GM18505 (cell line): ENCODE measurements at regions not wholly inside any gene's neighbourhood (a gene's known extent, or its start where the extent isn't known, plus 50 kb on each side); places are given as distances from the start of the nearest gene placed in this dataset.

Source experiments
- ATAC-seq: cut with Tn5 transposase; IDR thresholded peaks from one replicate; pipeline ENCODE4 v1.9.1; 2021; ENCODE audit not compliant: unreplicated experiment
- POLR2A ChIP-seq: IDR thresholded peaks from 4 replicates; pipeline ENCODE4 v1.6.1; 2011; ENCODE audit warnings: borderline replicate concordance; ENCODE audit not compliant: insufficient read depth, insufficient read length; ENCODE audit errors: extremely low read depth

DNA sequence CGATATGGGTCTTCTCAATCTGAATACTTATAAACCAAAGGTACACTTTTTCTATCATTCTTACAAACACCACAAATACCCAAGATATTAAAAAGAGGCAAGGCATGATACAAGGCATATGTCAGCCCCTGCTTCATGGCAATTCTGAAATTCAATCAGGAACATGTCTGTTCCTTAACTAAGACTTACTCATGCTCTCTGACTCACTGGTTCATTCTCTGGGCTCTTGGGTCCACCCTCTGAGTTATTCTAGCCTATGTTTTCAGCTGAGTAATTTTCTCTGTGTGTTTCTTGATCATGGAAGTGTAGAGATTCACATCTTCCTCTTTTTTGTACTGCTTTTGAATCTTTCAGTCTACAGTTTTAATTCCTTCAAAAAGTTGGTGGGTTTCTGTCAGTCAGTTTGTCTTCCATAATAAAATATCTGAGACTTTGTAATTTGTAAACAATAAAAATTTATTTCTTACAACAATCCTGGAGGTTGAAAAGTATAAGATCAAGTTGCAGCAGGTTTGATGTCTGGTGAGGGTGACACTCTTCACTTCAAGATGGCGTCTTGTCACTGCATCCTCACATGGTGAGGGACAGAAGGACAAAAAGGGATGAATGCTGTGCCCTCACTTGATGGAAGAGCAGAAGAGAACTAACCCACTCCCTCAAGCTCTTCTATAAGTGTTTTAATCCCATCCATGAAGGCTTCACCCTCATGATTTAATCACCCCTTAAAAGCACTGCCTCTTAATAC lies 211.7 kb downstream of the FAM76B start:
- ATAC-seq: no peak
- no peak for TF ChIP-seq POLR2A

DNA sequence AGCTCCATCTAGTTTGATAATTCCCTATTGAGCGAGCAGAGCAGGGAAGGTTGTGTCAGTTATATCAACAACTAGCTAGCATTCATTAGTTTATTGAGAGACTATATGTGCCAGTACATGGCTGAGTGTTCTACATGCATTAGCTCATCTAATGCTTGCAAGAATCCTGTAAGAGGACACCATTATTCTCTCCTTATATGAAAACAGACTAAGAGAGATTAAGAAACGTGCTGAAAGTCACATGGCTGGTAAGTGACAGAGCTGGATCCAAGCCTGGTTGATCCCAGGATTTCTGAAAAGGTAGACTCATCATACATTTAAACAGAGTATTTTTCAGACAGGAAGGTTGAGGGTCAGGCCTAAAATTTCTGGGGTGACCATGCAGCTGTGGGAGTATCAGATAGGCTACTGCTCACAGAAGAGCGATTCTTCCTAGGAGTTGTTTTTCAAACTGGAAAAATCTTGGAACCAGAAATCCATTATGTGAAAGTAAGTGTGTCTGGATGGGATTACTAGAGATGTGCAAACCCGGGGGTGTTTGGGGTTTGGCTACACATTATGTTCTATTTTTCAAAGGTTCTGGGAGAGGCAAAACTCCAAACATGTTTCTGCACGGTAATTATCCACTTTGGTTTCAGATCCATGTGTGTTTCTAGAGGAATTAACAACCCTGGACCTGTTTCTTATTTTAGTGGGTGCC lies 213.3 kb downstream of the FAM76B start:
- ATAC-seq: no peak
- no peak for TF ChIP-seq POLR2A

- no peak for TF ChIP-seq POLR2A
- no peak for ATAC-seq
Measured at GRCh38 chr11:95575517-95575916, 214.1 kb downstream of the FAM76B start.

- TF ChIP-seq POLR2A: no peak
- no peak for ATAC-seq
Measured at GRCh38 chr11:95571718-95572260, 217.8 kb downstream of the FAM76B start.

DNA sequence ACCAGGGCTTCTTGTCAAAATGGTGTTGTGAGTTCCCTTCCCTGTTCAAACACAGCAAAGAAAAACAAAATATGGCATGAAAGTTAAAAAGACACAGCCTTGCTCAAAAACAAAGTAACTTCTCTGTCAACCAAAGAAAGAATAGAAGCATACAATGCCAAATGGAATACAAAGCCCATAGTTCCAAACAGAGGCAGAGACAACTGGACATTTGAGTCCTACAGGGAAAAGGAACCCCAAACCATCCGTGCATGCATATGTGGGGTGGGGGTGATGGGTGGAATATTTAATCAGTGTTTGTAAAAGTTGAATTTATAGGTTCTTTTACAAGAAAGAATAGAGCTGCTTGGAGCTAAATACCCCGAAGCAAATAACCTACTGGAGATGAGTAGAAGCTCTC lies 218.7 kb downstream of the FAM76B start:
- ATAC-seq: no peak
- no peak for TF ChIP-seq POLR2A

DNA sequence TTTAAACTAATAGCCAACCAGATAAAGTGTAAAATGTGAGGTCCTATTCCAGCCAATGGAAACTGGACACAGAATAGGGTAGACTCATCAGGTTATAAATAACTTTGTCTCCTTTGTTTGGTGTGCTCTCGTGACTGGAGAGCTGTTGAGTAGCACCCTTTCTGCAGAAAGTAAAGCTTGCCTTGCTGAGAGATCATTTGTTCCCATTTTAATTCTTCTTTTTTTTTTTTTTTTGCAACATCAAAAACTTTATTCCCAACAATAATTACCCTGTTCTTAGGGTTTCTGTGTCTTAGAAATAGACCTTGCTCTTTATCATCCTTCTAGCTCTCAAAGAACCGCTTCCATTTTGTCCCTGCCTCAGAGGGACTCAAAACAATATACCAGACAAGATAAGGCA lies 220.4 kb downstream of the FAM76B start:
- no peak for TF ChIP-seq POLR2A
- ATAC-seq: no peak

- no peak for TF ChIP-seq POLR2A
- ATAC-seq: no peak
Measured at GRCh38 chr11:95568281-95568680, 221.3 kb downstream of the FAM76B start.

DNA sequence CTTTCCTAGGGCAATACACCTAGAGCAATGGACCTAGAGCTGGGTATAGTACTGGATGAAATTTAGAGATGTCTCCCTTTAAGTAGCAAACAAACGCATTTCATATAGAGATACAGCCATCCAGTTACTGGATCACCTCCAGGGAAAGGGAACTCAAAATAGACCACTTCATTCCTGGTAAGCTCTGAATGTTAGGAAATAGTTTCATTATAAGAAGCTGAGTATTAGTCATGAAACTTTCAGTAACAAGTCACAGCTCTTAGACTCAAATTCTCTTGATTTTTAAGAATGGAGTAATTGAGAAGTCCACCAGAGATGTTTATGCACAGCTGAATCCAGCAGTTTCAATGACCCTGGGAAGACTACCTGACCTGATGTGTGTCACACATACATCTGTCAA lies 221.9 kb downstream of the FAM76B start:
- ATAC-seq: no peak
- TF ChIP-seq POLR2A: no peak

- no peak for TF ChIP-seq POLR2A
- no peak for ATAC-seq
Measured at GRCh38 chr11:95566211-95566610, 223.4 kb downstream of the FAM76B start.

- ATAC-seq: no peak
- TF ChIP-seq POLR2A: no peak
Measured at GRCh38 chr11:95565724-95566141, 223.8 kb downstream of the FAM76B start.

GRCh38 chr11:95563859-95564258 lies 225.7 kb downstream of the FAM76B start:
- ATAC-seq: no peak
- TF ChIP-seq POLR2A: no peak

GRCh38 chr11:95563173-95563572 lies 226.4 kb downstream of the FAM76B start:
- no peak for TF ChIP-seq POLR2A
- no peak for ATAC-seq

DNA sequence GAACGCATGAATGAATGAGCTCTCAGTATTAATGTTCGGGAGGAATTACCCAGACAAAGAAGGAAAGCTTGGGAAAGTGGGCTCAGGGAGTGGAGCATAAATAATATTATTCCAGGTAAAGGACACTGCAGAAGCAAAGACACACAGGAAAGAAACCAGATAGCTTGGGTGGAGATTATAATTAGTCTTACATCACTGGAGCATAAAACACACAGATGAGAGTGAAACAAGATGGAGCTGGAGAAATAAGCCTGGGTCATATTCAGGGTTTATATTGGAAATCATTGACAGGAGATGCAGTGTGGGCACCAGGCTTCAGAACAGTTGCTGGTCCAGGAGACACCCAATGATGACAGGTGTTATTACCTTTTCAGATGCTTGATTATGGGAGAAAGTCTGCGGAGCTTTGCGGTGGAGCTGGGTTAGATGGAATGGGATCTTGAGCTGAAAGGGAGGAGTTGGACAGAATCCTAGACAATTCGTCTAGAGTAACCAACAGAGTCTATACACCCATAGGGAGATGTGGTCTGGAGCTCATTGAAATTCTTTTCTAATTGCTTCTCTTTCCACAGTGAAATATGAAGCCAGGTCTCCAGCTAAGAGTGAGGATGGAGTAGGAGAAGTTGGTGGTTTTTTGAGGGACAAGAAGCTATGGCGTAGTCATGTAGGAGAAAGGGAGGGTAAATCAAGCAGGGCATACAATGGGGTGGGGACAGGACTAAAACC lies 227.2 kb downstream of the FAM76B start:
- ATAC-seq: no peak
- TF ChIP-seq POLR2A: no peak

DNA sequence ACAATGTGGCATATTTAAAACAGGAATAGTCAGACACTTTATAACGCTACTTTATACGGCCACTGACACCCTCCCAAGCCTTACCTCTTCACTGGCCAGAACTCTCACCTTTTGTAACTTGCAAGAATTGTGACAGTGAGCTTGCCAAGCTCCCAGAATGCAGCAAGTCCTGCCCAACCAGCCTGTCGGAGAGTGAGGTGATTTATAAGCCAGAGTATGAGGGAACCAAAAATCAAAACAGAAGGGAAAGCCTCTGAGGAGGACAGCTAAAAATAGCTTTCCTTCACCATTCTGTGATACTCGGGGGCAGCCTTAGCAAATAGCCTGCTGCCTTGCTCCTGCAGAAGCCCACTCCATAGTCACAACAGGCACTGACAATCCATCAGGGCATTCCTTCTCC lies 229.7 kb downstream of the FAM76B start:
- ATAC-seq: no peak
- TF ChIP-seq POLR2A: no peak

- no peak for TF ChIP-seq POLR2A
- ATAC-seq: no peak
Measured at GRCh38 chr11:95557376-95557775, 232.2 kb downstream of the FAM76B start.
